Activated CD4-positive, CD25-positive, alpha-beta regulatory T cell (primary cell): ENCODE measurements at regions not wholly inside any gene's neighbourhood (a gene's known extent, or its start where the extent isn't known, plus 50 kb on each side); places are given as distances from the start of the nearest gene placed in this dataset.

Experiments used
- DNase-seq, 4 experiments: peaks; one replicate each; lab custom pipeline; 2025; lab: John Stamatoyannopoulos, UW

DNA sequence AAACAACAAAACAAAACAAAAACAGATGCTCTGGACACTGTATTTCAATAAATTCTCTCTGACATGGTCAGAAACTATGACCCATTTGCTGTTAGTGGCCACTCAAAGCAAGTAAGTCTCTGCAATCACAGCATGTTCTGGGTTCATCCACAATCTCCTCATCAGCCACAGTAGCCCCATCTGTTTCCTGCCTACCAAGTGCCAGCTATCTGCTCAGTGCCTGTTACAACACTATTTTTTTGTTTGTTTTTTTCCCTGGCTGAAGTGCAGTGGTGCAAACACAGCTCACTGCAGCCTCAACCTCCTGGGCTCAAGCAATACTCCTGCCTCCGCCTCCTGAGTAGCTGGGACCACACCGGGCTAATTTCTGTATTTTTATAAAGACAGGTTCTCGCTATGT is 137.9 kb downstream of the SOX9 start:
- no peak for DNase-seq

DNA sequence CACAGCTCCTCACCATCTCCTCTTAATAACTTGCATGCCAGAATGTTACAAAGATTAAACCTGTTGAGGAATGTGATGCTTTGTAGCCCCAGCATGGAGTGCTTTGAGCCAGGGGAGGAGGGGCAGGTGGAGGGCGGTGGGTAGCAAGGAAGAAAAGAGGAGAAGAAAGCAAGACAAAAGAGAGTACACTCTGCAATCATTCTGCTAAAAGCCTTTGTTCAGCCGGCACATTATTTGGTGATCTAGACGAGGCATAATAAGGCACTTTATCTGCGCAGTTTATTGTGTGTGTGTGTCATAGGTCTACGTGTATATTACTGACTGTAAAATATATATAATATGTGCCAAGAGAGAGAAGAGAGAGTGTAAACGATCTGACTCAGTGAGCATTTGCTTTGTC is 139.1 kb downstream of the SOX9 start:
- DNase-seq, result no peak

- DNase-seq, result no peak
These were observed 141.9 kb downstream of the SOX9 start for GRCh38 chr17:72262766-72263165.

DNA sequence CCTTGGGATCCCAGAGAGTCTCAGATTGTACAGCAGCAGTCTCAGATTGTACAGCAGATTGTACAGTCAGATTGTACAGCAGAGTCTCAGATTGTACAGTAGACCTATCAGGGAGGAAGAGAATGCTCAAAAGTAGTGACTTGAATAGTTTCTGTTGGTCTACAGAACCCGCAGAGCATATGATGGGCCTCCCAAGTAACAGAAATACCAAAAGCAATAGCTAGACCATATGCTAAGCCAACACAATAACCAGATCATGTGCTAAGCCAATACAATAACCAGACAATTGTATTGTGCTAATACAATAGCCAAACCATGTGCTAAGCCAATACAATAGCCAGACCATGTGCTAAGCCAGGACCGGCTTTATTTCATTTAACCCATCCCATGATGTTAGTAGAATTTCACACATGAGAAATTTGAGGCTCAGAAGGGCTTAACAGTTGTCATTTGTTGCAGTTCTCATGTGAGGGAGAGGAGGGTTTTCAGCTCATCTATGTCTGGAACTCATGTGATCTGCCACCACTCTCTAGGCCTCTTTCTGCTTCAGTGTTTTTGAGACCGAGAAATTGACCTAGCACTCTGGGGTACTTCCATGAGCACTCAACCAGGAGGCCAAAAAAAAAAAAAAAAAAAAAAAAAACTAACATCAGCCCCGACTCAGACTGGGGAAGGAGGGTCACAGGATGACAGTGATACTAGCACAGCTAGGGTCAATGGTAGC is 144.0 kb downstream of the SOX9 start:
- DNase-seq, result no peak

DNA sequence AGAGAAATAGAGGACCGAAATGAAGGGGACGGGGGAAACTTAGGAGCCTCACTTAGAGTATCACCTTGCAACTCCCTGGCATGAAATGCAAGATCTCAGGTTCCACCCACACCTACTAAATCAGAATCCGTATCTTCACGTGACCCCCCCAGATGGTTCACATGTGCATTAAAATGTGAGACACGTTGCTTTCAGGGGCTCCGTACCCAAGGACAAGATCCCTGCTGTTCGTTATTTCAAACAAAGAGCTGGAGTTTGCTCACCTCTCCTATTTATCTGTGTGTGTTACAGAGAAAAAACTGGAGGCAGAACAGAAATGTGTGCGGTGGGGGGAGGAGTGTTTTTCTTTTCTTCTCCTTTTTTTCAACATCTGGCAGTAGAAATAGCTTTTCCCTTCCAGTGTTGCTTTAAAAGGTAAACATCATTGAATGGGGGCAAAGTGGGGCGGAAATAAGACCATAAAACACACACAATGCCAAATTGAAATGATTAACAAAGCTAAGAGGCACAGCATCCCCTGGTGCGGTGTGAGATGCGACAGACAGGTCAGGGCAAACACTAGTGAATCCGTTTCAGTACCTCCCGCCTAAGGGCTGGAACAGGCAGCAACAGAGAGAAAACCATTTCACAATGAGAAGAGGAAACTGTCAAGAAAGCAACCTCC is 145.4 kb downstream of the SOX9 start:
- DNase-seq, result no peak

DNA sequence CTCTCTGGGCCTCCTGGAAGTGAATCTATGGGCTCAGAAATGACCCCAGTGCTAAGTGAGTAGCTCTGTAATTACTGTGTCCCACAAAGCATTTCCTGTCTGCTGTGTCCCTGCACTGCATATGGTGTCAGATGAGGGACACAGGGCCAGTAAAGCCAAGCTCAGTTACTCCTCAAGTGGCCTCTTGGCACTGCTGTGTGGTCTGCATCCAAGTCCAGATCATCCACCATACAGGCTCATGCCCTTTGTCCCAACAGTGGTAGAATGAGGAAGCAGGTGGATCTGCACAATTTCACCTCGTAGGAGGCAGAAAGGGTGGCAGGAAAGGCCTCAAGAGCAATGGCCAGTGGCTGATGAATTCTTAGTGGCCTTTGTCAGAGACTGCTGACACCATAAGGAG is 146.8 kb downstream of the SOX9 start:
- DNase-seq, result no peak

DNA sequence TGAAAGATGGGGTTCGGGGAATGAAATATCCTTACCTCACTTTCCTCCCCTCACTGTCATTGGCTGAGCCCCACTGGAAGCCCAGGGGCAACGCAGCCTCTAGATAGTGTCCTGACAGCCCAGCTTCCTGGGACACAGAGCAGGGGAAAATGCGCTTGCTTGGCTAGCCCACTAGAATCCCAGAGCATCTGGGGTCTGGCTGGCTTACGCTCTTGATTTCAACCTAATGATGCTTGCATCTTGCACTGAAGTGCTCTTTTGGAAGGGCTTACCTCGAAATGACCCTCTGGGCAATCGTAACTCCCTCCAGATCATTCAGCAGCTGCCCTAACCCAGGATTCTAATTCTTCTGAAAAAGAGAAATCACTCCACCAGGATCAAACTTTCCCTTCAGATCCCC is 147.6 kb downstream of the SOX9 start:
- no peak for DNase-seq

DNA sequence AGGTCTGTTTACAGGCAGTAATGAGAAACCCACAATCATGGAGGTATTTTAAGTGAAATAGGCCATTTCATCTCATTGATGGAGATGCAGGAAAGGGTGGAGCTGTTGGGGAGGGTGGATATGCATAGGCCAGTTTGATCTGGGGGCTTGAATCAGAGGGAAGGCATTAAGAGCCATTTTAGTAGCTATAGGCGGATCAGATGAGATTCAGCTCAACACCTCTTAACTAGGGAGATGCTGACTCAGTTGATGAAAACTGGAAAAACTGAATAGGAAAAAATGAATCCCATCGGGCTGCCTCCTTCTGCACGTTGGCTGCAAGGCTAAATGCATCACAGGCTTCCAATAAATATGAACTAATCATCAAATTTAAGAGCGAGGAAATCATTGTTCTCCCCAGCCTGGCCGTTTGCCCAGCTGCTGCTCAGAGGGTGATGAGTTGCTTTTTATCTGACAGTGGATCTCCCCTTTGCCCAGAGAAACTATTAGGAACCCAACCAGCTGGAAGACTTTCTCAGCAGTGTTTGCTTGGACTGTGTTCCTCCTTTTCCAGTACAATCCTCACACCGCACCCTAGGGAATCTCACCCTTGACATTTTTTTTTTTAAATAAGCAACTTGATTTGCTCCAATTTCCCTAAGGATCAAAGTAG is 149.6 kb downstream of the SOX9 start:
- DNase-seq, result no peak

GRCh38 chr17:72271603-72272002 is 150.8 kb downstream of the SOX9 start:
- DNase-seq, result no peak

- DNase-seq, result no peak
These were observed 152.7 kb downstream of the SOX9 start for GRCh38 chr17:72273289-72274056.

GRCh38 chr17:72274614-72275013 is 153.8 kb downstream of the SOX9 start:
- no peak for DNase-seq

DNA sequence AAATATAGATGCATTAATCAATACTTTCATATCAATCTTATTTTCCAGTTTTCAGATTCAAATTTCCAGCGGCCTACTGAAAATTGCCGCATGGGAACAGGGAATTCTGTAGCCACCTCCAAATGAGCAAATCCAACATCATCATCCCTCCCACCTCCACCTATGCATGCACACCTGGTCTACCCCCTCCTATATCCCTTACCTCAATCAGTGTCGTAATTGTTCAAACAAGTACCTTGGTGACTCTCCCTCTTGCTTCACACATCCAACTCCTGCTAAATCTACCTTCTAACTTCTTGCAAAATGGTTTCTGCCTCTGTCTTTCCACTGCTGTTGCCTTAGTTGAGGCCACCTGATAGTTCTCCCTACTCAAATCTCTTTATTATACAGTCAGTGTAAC is 160.1 kb downstream of the SOX9 start:
- DNase-seq, result no peak

- DNase-seq, result no peak
These were observed 161.7 kb downstream of the SOX9 start for GRCh38 chr17:72282439-72283029.

GRCh38 chr17:72284806-72285205 is 164.0 kb downstream of the SOX9 start:
- DNase-seq, result no peak

GRCh38 chr17:72287586-72287985 is 166.8 kb downstream of the SOX9 start:
- DNase-seq, result no peak

- DNase-seq, result no peak
These were observed 173.7 kb downstream of the SOX9 start for GRCh38 chr17:72294487-72294893.

DNA sequence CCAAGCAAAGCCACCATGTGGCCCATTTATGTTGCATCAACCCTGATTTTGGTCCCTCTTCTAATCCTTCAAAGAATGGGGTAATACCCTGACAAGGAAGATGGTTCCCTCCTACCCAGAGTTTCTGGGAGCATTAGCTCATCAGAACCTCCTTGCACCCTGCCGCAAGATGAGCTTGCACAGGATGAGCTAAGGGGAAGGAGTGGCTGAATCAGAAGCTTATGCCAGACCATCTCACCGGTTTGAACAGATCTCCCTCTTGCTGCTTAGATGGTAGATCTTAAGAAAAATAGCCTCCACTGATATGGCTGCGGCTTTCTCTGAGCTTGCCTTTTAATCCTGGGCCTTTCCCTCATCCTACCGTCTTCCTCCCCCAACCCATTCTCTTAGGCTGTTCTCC is 175.1 kb downstream of the SOX9 start:
- no peak for DNase-seq

DNA sequence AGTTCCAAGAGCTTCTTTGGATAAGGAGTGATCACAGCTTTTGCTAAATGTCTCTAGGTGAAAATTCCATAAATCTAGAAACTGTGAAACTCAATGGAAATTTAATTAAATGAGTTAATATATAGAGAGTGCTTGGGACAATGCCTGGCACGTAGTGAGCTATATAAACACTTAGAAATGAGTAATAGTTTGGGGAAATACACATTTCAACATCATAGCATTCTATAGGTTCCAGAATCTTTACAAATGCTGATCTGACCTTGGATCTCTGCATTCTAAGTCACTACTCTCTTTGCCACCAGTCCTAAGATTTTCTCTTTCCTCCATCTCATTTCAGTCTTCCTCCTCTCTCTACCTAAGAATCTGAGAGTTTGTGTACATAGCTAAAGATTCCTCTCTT is 175.6 kb downstream of the SOX9 start:
- no peak for DNase-seq

DNA sequence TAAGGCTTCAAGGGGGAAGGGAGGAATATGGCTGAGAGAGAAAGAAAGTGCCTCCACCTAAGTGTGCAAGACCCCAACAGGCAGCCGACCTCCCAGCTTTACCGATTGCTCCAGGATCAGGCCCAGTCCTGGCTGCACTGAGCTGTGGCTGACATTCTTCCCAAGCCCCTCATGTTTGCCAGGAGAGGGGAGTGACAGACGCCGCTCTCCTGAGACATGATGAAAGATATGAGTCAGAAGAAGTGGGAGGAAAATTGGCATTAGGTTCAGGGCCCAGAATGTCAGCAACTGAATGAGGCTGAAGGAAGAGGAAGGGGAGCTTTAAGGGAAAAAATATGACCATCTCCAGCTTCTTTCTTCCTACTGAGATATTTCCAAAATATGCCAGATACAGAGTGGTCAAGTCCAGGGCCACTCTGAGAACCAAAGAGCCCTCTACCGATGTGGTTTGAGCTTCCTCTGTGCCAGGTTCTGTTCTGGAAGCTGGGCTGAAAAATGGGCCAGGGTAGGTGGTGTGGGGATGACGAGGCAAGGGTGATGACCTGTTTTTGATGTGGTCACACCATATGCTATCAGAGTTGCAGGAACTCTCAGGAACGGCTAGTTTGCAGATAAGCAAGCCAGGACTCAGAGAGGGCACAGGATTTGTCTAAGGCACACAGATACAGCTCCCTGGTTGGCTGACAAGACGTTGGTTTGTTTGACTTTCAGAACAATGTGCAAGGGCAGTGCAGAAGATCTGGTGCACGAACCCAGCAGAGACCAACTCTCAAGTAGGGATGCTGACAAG is 176.7 kb downstream of the SOX9 start:
- DNase-seq, result no peak

DNA sequence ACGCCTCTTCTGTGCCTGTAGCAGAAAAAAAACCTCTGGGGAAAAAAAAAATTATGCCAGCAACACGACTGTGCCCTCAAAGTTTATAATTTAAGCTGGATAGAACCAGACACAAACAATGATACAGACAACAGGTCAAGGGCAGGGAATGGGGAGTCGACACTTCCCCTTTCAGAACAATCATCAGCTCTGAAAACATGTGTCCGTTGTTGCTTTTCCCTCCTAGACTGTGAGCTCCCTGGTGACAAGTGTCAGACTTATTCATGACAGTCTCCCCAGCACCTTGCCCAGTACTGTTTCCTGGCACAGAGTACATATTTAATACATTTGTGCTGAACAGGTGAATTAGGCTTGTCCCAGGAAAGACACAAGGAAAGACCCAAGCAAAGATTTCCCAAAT is 178.3 kb downstream of the SOX9 start:
- DNase-seq, result no peak

DNA sequence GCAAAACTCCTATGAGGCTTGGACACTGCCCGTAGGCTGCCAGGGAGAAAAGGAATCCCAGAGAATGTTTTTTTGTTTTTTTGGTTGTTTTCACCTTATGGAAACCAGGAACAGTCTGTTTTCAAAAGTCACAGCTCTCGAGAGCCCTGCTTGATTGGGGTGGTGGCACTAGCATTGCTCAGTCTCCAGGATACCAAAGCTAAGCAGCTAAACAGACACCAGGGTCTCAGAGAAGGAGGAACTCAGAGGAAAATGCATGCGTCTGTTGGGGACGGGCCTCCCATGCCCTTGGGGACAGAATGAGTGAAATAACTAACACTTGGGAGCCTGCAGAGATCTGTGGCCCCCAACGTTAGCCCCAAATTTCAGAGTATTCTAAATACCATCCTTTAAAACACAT is 178.8 kb downstream of the SOX9 start:
- DNase-seq, result no peak
